Uterus (tissue), 2 donors: ENCODE measurements at regions not wholly inside any gene's neighbourhood (a gene's known extent, or its start where the extent isn't known, plus 50 kb on each side); places are given as distances from the start of the nearest gene placed in this dataset.

Experiments
- CTCF ChIP-seq, 4 experiments: fragments of 200-600 bp in 2 of 4; fragments of 450-650 bp in 2 of 4; sonication (generic) in 2 of 4; IDR thresholded peaks; one replicate each; pipeline ENCODE4 v1.5.1; 2016 to 2019; ENCODE audit warnings: antibody characterized with exemption in 4 of 4, mild to moderate bottlenecking in 2 of 4, moderate library complexity in 1 of 4
- POLR2A ChIP-seq, 2 donors: fragments of 450-650 bp; IDR thresholded peaks; one replicate each; pipeline ENCODE4 v1.6.1; 2016; ENCODE audit warnings: antibody characterized with exemption in 2 of 2, mild to moderate bottlenecking in 1 of 2, moderate library complexity in 1 of 2

- TF ChIP-seq CTCF (IDR thresholded peaks at IDR 0.05): no peak
- no peak for TF ChIP-seq POLR2A (IDR thresholded peaks at IDR 0.05)
Measured at GRCh38 chr4:159447296-159447695, 344.4 kb downstream of the RAPGEF2 start.
